Tibial artery (tissue), 4 donors: ENCODE measurements at regions not wholly inside any gene's neighbourhood (a gene's known extent, or its start where the extent isn't known, plus 50 kb on each side); places are given as distances from the start of the nearest gene placed in this dataset.

ENCODE experiments used
- DNase-seq, 2 donors: peaks; one replicate each; pipeline ENCODE4 v3.0.0-alpha.2; 2019
- H3K27ac ChIP-seq, 2 donors: fragments of 200-600 bp; sonication (generic) in 1 of 2; 1 replicate in 1 of 2; 2 replicates in 1 of 2; pipeline ENCODE4 v1.5.1; 2018 to 2019; ENCODE audit warnings: mild to moderate bottlenecking in 1 of 2
- H3K27me3 ChIP-seq, 2 donors: fragments of 200-600 bp; sonication (generic) in 1 of 2; one replicate each; pipeline versions ENCODE4 v1.5.1 to v1.6.0; 2016 to 2019
- H3K36me3 ChIP-seq, 3 donors: fragments of 200-600 bp; sonication (generic) in 2 of 3; one replicate each; pipeline ENCODE4 v1.5.1; 2016 to 2019; ENCODE audit warnings: mild to moderate bottlenecking in 2 of 3
- H3K4me1 ChIP-seq, 4 donors: fragments of 200-600 bp; sonication (generic) in 2 of 4; 1 replicate in 3 of 4; 2 replicates in 1 of 4; pipeline ENCODE4 v1.5.1; 2016 to 2019
- H3K4me3 ChIP-seq, 2 donors: fragments of 200-600 bp; sonication (generic) in 1 of 2; 1 replicate in 1 of 2; 2 replicates in 1 of 2; pipeline ENCODE4 v1.5.1; 2018 to 2019; ENCODE audit warnings: mild to moderate bottlenecking in 2 of 2
- H3K9me3 ChIP-seq, 3 donors: fragments of 200-600 bp; sonication (generic) in 1 of 3; one replicate each; pipeline ENCODE4 v1.5.1; 2016 to 2019
- intact Hi-C: fragments of 100-400 bp; cut with DNase I; formaldehyde crosslinking; loops from one replicate; pipeline ENCODE4 v1.15.0; 2023; ENCODE audit warnings: low total_unique reads
- TF ChIP-seq, protein P1 (sequence below), 2 experiments: fragments of 200-600 bp in 1 of 2; fragments of 450-650 bp in 1 of 2; IDR thresholded peaks; one replicate each; pipeline ENCODE4 v1.5.1; 2017 to 2019; ENCODE audit warnings: antibody characterized with exemption in 2 of 2, mild to moderate bottlenecking in 1 of 2, moderate library complexity in 1 of 2

DNA sequence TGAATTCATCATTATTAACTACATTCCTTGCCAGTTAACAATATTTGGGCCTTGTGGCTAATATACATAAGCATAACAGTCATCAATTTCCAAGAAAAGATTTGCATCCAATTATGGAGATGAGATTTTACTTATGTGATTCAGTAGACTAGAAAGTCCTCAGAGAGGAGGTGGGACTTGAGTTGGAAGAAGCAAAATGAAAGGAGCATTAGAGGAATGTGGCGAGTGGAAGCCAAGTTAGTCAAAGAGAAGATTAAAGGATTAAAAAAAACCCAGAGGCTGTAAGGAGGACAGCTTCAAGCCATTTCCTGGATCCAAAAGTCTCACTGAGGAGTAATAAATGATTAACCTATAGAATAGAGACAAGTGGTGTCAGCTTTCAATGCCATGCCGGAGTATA, 1099.4 kb upstream of the IGFBP7 start:
- Histone ChIP-seq H3K27me3 (no peaks in the 10 kb centered on the region), H3K9me3 (no peaks in the 10 kb centered on the region), H3K27ac (no peak overlapping the region), H3K4me3 (no peak overlapping the region), H3K36me3 (no peaks in the 10 kb centered on the region), H3K4me1 (no peaks in the 10 kb centered on the region)
- DNase-seq: no peak
- TF ChIP-seq, protein P1, sequence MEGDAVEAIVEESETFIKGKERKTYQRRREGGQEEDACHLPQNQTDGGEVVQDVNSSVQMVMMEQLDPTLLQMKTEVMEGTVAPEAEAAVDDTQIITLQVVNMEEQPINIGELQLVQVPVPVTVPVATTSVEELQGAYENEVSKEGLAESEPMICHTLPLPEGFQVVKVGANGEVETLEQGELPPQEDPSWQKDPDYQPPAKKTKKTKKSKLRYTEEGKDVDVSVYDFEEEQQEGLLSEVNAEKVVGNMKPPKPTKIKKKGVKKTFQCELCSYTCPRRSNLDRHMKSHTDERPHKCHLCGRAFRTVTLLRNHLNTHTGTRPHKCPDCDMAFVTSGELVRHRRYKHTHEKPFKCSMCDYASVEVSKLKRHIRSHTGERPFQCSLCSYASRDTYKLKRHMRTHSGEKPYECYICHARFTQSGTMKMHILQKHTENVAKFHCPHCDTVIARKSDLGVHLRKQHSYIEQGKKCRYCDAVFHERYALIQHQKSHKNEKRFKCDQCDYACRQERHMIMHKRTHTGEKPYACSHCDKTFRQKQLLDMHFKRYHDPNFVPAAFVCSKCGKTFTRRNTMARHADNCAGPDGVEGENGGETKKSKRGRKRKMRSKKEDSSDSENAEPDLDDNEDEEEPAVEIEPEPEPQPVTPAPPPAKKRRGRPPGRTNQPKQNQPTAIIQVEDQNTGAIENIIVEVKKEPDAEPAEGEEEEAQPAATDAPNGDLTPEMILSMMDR (IDR thresholded peaks at IDR 0.05): no peak
- intact Hi-C loops: no loop called here

DNA sequence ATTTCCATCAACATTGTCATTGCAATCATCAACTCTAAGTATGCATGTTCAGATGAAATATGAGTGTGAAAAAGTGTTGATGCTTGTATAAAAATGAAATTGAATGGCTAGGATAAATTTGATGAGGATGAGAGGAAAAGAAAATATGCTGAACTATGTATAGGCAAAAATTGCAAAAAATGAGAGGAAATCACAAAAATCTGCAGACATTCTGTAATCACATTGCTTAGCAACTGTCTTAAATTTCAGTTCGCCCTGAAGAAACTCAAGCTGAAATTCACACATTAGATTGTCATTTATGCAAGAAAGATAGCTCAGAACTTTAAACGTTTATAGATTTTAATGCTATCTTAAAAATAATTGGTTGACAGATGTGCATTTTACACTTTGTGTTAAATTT, 1098.8 kb upstream of the IGFBP7 start:
- intact Hi-C loops: no loop called here
- DNase-seq: no peak
- Histone ChIP-seq H3K27ac (no peak overlapping the region), H3K4me3 (no peak overlapping the region), H3K9me3 (no peaks in the 10 kb centered on the region), H3K27me3 (no peaks in the 10 kb centered on the region), H3K36me3 (no peaks in the 10 kb centered on the region), H3K4me1 (no peaks in the 10 kb centered on the region)
- TF ChIP-seq, protein P1 (IDR thresholded peaks at IDR 0.05): no peak

DNA sequence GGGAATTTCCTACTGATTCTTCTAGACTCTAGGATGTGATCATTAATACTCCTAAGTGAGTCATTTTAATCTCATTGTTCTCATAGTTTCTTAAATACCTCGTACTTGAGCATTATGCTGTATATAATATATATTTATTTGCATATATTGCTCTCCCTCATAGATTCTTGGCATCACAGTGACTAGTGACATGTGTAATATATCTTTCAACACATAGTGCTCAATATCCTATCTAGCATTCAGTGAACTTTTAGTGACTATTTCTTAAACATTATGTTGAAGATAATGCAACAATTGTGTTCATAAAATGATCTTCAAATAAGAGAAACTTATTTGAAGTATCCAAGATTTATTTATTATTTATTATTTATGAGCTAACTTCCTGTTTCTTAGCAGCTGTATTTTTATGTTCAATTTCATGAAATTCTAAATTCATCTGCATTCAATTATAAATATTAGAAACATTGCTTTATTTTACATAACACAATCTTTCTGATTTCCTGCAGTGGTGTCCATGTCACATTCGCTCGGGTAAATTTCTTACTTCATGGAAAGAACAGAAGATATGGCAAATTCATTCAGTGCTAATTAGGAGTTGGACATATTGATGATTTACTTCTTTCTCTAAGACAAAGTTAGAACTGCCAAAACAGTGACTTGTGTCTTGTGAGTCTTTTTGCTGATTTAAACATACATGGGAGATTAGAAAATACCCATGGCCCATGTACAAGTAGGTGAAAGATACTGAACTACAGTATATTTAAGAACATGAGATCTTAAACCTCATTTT, 1095.5 kb upstream of the IGFBP7 start:
- no peaks in the 10 kb centered on the region for H3K27me3 ChIP-seq
- no peaks in the 10 kb centered on the region for H3K4me1 ChIP-seq
- TF ChIP-seq, protein P1 (IDR thresholded peaks at IDR 0.05): no peak
- no peaks in the 10 kb centered on the region for H3K36me3 ChIP-seq
- H3K4me3 ChIP-seq: no peak overlapping the region
- DNase-seq: no peak
- H3K9me3 ChIP-seq: no peaks in the 10 kb centered on the region
- H3K27ac ChIP-seq: no peak overlapping the region
- intact Hi-C loops: no loop called here

DNA sequence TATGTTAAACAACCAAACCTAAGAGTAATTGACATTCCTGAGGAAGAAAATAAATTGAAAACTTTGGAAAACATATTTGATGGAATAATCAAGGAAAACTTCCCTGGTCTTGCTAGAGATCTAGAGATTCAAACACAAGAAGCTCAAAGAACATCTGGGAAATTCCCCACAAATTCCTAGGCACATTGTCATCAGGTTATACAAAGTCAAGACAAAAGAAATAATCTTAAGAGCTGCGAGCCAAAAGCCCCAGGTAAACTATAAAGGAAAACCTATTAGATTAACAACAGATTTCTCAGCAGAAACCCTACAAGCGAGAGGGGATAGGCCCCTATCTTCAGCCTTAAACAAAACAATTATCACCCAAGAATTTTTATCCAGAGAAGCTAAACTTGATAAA, 1082.0 kb upstream of the IGFBP7 start:
- no peak overlapping the region for H3K27ac ChIP-seq
- TF ChIP-seq, protein P1 (IDR thresholded peaks at IDR 0.05): no peak
- H3K4me3 ChIP-seq: no peak overlapping the region
- no peaks in the 10 kb centered on the region for H3K9me3 ChIP-seq
- no peaks in the 10 kb centered on the region for H3K36me3 ChIP-seq
- H3K27me3 ChIP-seq: no peaks in the 10 kb centered on the region
- no peak for DNase-seq
- no peaks in the 10 kb centered on the region for H3K4me1 ChIP-seq
- intact Hi-C loops: no loop called here

DNA sequence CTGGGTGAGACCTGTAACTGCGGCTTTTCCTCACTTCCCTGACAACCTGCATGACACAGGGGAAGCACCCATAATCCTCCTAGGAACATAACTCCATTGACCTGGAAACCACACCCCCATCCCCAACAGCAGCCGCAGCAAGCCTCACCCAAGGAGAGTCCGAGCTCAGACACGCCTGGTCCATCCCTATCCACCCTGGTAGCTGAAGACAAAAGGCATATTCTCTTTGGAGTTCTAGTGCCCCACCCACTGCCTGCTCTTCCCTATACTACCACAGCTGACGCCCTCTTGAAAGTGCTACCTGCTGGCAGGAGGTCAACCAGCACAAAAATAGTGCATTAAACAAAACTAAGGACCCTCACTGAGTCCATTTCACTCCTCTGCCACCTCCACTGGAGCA, 1080.9 kb upstream of the IGFBP7 start:
- H3K27me3 ChIP-seq: no peaks in the 10 kb centered on the region
- H3K4me1 ChIP-seq: no peaks in the 10 kb centered on the region
- no peaks in the 10 kb centered on the region for H3K9me3 ChIP-seq
- H3K4me3 ChIP-seq: no peak overlapping the region
- intact Hi-C loops: no loop called here
- DNase-seq: no peak
- no peak overlapping the region for H3K27ac ChIP-seq
- TF ChIP-seq, protein P1 (IDR thresholded peaks at IDR 0.05): no peak
- no peaks in the 10 kb centered on the region for H3K36me3 ChIP-seq
